NCI-H1694 (cell line): ENCODE measurements at regions not wholly inside any gene's neighbourhood (a gene's known extent, or its start where the extent isn't known, plus 50 kb on each side); places are given as distances from the start of the nearest gene placed in this dataset.
A peak's percentile ranks its signal among the peaks of the same experiment; 100 is the strongest.
"Not testable (repeated sequence)": the region's sequence is repeated elsewhere in the genome, so short reads cannot be mapped to it uniquely, and the experiment has no call there.

ENCODE experiments used
- DNase-seq: peaks from one replicate; lab custom pipeline; 2025; lab: John Stamatoyannopoulos, UW

GRCh38 chr17:20843261-20843660, 199.6 kb downstream of the USP22 start:
- not testable (repeated sequence) for DNase-seq

GRCh38 chr17:20843799-20844553, 198.8 kb downstream of the USP22 start:
- DNase-seq = not testable (repeated sequence)

GRCh38 chr17:20848869-20849443, 193.9 kb downstream of the USP22 start:
- not testable (repeated sequence) for DNase-seq

GRCh38 chr17:20851591-20852238, 191.1 kb downstream of the USP22 start:
- DNase-seq = peak; percentile 37

- DNase-seq = peak; percentile 72
Observed at GRCh38 chr17:20852239-20852989, 190.4 kb downstream of the USP22 start.

- no peak for DNase-seq
Observed at GRCh38 chr17:20852990-20853370, 189.8 kb downstream of the USP22 start.

- DNase-seq = not testable (repeated sequence)
Observed at GRCh38 chr17:20855910-20856470, 186.8 kb downstream of the USP22 start.

GRCh38 chr17:20866444-20867209, 176.2 kb downstream of the USP22 start:
- not testable (repeated sequence) for DNase-seq

- not testable (repeated sequence) for DNase-seq
Observed at GRCh38 chr17:20867436-20867937, 175.3 kb downstream of the USP22 start.

GRCh38 chr17:20867938-20868661, 174.7 kb downstream of the USP22 start:
- DNase-seq = not testable (repeated sequence)

GRCh38 chr17:20868662-20869007, 174.2 kb downstream of the USP22 start:
- DNase-seq = not testable (repeated sequence)

- DNase-seq = not testable (repeated sequence)
Observed at GRCh38 chr17:20873173-20873572, 169.6 kb downstream of the USP22 start.

GRCh38 chr17:20873688-20874328, 169.0 kb downstream of the USP22 start:
- DNase-seq = not testable (repeated sequence)

- DNase-seq = not testable (repeated sequence)
Observed at GRCh38 chr17:20877384-20877783, 165.4 kb downstream of the USP22 start.

- no peak for DNase-seq
Observed at GRCh38 chr17:20890338-20890737, 152.5 kb downstream of the USP22 start.

GRCh38 chr17:20895426-20895825, 147.4 kb downstream of the USP22 start:
- DNase-seq = not testable (repeated sequence)

GRCh38 chr17:20896153-20896649, 146.6 kb downstream of the USP22 start:
- no peak for DNase-seq

GRCh38 chr17:20898726-20899125, 144.1 kb downstream of the USP22 start:
- not testable (repeated sequence) for DNase-seq

GRCh38 chr17:20902496-20902895, 140.3 kb downstream of the USP22 start:
- not testable (repeated sequence) for DNase-seq

- DNase-seq = not testable (repeated sequence)
Observed at GRCh38 chr17:20903549-20903948, 139.3 kb downstream of the USP22 start.
